OCI-LY3 (cell line): ENCODE measurements at regions not wholly inside any gene's neighbourhood (a gene's known extent, or its start where the extent isn't known, plus 50 kb on each side); places are given as distances from the start of the nearest gene placed in this dataset.

Experiments
- H2AFZ ChIP-seq: fragments of 200-600, 300-600 bp; shearing (Covaris generic); 2 replicates; pipeline ENCODE4 v1.6.0; 2014; ENCODE audit warnings: antibody characterized with exemption, low read depth, low read length
- H3K27ac ChIP-seq: fragments of 200-600, 300-600 bp; sonication (generic); 2 replicates; pipeline ENCODE4 v1.5.1; 2014; ENCODE audit warnings: mild to moderate bottlenecking, low read length, moderate library complexity, mixed read lengths
- H3K27me3 ChIP-seq: fragments of 200-600, 300-600 bp; sonication (generic); 2 replicates; pipeline ENCODE4 v1.6.1; 2014; ENCODE audit warnings: low read depth, low read length, mixed read lengths
- H3K36me3 ChIP-seq: fragments of 200-600, 300-600 bp; sonication (generic); replicated peaks from 2 replicates; pipeline ENCODE3; 2014; ENCODE audit warnings: low read depth, low read length, mixed read lengths
- H3K4me1 ChIP-seq: fragments of 300-600, 200-600 bp; sonication (generic); 2 replicates; pipeline ENCODE4 v1.6.1; 2014; ENCODE audit warnings: low read length, mixed read lengths
- H3K4me2 ChIP-seq: fragments of 200-600, 300-600 bp; sonication (generic); 2 replicates; pipeline ENCODE4 v1.6.1; 2014; ENCODE audit warnings: low read length, mixed read lengths
- H3K4me3 ChIP-seq: fragments of 300-600, 200-600 bp; sonication (generic); 2 replicates; pipeline ENCODE4 v1.5.1; 2014; ENCODE audit warnings: antibody characterized with exemption, mild to moderate bottlenecking, low read length, moderate library complexity
- H3K79me2 ChIP-seq: fragments of 300-600, 200-600 bp; shearing (Covaris generic); 2 replicates; pipeline ENCODE4 v1.6.1; 2014; ENCODE audit warnings: mild to moderate bottlenecking, low read length, mixed read lengths
- H3K9ac ChIP-seq: fragments of 300-600, 200-600 bp; shearing (Covaris generic); 2 replicates; pipeline ENCODE4 v1.6.0; 2014; ENCODE audit warnings: mild to moderate bottlenecking, low read length, moderate library complexity
- H3K9me3 ChIP-seq: fragments of 200-600, 300-600 bp; shearing (Covaris generic); 2 replicates; pipeline ENCODE4 v1.6.1; 2014; ENCODE audit warnings: low read length, mixed read lengths; ENCODE audit not compliant: insufficient read depth
- H4K20me1 ChIP-seq: fragments of 200-600, 300-600 bp; sonication (generic); 2 replicates; pipeline ENCODE4 v1.6.1; 2016; ENCODE audit warnings: low read length, mixed read lengths; ENCODE audit not compliant: insufficient read depth
- EZH2phosphoT487 ChIP-seq: fragments of 200-600 bp; shearing (Covaris generic); IDR thresholded peaks from 2 replicates; pipeline ENCODE4 v1.6.1; 2018; ENCODE audit warnings: antibody characterized with exemption, mixed run types, low read depth
- TF ChIP-seq, protein P1 (sequence below): fragments of 200-600, 300-600 bp; sonication (generic); IDR thresholded peaks from 2 replicates; pipeline ENCODE4 v1.5.1; 2014; ENCODE audit warnings: antibody characterized with exemption, low read length, low read depth

DNA sequence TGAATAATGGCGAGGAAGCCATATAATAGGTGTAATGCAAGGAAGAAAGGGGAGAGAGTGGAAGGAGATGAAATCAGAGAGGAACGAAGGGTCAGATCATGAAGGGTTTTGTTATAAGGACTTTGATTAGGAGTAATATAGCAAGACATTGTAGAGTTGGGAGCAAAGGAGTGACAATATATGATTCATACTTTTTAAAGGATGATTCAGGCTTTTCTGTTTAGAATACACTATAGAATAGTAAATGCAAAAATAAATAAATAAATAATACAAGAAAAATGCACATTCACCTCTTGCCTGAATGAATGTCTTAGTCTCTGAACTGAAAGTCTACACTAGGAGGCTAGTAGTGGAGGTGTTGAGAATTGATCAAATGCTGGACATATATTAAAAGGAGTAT is 1524.4 kb upstream of the AGA start:
- Histone ChIP-seq H3K36me3 (no peaks in the 10 kb centered on the region), H3K79me2 (no peaks in the 10 kb centered on the region), H4K20me1 (no peaks in the 10 kb centered on the region), H3K4me3 (no peak overlapping the region), H2AFZ (no peak overlapping the region), H3K9ac (no peak overlapping the region), H3K9me3 (no peaks in the 10 kb centered on the region), H3K4me1 (no peaks in the 10 kb centered on the region), H3K4me2 (no peak overlapping the region), H3K27me3 (no peaks in the 10 kb centered on the region), H3K27ac (no peak overlapping the region)
- TF ChIP-seq, protein P1, sequence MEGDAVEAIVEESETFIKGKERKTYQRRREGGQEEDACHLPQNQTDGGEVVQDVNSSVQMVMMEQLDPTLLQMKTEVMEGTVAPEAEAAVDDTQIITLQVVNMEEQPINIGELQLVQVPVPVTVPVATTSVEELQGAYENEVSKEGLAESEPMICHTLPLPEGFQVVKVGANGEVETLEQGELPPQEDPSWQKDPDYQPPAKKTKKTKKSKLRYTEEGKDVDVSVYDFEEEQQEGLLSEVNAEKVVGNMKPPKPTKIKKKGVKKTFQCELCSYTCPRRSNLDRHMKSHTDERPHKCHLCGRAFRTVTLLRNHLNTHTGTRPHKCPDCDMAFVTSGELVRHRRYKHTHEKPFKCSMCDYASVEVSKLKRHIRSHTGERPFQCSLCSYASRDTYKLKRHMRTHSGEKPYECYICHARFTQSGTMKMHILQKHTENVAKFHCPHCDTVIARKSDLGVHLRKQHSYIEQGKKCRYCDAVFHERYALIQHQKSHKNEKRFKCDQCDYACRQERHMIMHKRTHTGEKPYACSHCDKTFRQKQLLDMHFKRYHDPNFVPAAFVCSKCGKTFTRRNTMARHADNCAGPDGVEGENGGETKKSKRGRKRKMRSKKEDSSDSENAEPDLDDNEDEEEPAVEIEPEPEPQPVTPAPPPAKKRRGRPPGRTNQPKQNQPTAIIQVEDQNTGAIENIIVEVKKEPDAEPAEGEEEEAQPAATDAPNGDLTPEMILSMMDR: no peak
- TF ChIP-seq EZH2phosphoT487: no peak

DNA sequence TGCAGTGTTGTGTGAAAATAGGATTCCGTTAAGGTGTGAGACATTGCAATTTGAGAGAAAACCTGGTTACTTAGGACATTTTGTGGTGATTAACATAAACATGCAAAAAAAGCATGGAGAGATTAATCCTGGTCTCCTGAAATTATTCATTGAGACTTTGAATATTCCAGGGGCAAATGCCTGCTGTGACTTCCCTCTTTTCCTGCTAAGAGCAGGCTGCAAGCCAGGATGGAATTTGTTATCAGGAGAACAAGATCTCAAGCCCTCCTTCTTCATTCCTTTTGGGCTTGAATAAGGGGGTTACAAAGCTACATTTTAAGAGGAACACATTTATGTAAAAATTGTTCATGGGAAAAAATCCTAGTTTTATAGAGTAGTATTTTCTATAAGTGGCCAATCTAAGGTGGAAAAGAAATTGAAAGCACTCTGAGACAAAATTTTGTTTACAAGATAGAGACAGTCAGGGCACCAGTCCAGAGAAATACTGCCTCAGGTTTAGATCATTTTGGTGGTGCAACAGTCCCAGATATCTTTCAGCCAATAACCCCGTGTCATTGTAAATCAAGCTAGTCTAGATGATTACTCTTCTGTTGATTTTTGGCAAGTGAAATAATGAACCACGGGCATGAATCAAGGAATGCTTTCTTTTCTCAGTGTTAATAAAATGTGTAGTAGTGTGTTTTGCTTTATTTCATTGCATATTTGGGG is 1528.3 kb upstream of the AGA start:
- Histone ChIP-seq H3K27me3 (no peaks in the 10 kb centered on the region), H3K9ac (no peak overlapping the region), H3K4me1 (no peaks in the 10 kb centered on the region), H3K27ac (no peak overlapping the region), H3K79me2 (no peaks in the 10 kb centered on the region), H3K36me3 (no peaks in the 10 kb centered on the region), H3K9me3 (no peaks in the 10 kb centered on the region), H4K20me1 (no peaks in the 10 kb centered on the region), H3K4me3 (no peak overlapping the region), H3K4me2 (no peak overlapping the region), H2AFZ (no peak overlapping the region)
- no peak for TF ChIP-seq EZH2phosphoT487

DNA sequence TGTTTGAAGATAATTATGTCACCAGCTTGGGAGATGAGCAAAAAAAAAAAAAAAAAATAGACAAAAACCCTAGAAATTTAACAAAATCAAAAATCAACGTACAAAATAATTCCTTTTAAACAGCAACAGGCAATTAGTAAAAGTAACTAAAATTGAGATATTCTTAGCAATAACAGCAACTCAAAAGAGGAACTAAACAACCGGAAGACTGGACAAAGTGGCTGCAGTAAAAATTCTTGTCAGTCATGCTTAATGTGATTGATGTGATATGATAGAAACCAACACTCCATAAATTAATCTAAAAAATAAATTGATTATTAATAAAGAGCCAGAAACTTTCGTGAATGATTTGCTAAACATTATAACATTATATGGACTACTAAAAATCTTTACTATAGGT is 1534.6 kb upstream of the AGA start:
- H2AFZ ChIP-seq: no peak overlapping the region
- no peak for TF ChIP-seq EZH2phosphoT487
- TF ChIP-seq, protein P1: no peak
- no peaks in the 10 kb centered on the region for H3K27me3 ChIP-seq

DNA sequence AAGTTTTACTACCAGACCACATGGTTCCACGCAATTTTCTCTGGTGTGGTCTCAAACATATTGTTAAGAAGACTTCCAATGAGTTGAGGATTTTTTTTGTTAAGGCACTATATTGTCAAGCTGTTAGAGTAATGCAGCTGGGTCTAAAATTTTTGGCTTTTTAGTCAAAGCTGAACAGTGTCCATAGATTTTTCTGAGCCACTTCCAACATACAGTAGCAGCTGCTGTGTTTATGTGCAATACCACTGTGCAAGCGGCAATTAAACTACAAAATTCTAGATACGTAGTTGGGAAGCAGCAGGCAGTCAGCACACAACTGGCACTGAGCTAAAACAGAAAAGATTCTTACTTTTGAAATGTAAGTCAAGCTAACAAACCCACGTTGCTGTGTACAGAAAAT is 1551.1 kb upstream of the AGA start:
- no peak overlapping the region for H3K4me2 ChIP-seq
- no peak for TF ChIP-seq EZH2phosphoT487
- TF ChIP-seq, protein P1: no peak
- H3K27me3 ChIP-seq: no peaks in the 10 kb centered on the region
- H2AFZ ChIP-seq: 0 out of 2 replicates have a peak overlapping the region, but pooled peaks have one; percentile 16
- H3K4me3 ChIP-seq: no peak overlapping the region
- H3K9me3 ChIP-seq: peaks cover 5% of the 10 kb centered on the region
- no peaks in the 10 kb centered on the region for H3K36me3 ChIP-seq
- no peaks in the 10 kb centered on the region for H4K20me1 ChIP-seq
- H3K27ac ChIP-seq: no peak overlapping the region
- no peak overlapping the region for H3K9ac ChIP-seq
- H3K79me2 ChIP-seq: no peaks in the 10 kb centered on the region
- no peaks in the 10 kb centered on the region for H3K4me1 ChIP-seq

More for the DNA sequence above, 1534.6 kb upstream of the AGA start:
- Histone ChIP-seq H3K4me1 (peaks cover 5% of the 10 kb centered on the region), H3K36me3 (no peaks in the 10 kb centered on the region), H3K4me2 (peak overlapping the region; percentile 21), H4K20me1 (no peaks in the 10 kb centered on the region), H3K9me3 (no peaks in the 10 kb centered on the region), H3K4me3 (no peak overlapping the region), H3K27ac (no peak overlapping the region), H3K9ac (no peak overlapping the region), H3K79me2 (no peaks in the 10 kb centered on the region)
